Activated gamma-delta T cell treated with Interleukin-2 at 50 U/mL for 16 hours (primary cell): ENCODE measurements at regions not wholly inside any gene's neighbourhood (a gene's known extent, or its start where the extent isn't known, plus 50 kb on each side); places are given as distances from the start of the nearest gene placed in this dataset.
"Not testable (repeated sequence)": the region's sequence is repeated elsewhere in the genome, so short reads cannot be mapped to it uniquely, and the experiment has no call there.

Experiments used
- DNase-seq: peaks from one replicate; pipeline ENCODE4 v3.0.0-alpha.2; 2020

DNA sequence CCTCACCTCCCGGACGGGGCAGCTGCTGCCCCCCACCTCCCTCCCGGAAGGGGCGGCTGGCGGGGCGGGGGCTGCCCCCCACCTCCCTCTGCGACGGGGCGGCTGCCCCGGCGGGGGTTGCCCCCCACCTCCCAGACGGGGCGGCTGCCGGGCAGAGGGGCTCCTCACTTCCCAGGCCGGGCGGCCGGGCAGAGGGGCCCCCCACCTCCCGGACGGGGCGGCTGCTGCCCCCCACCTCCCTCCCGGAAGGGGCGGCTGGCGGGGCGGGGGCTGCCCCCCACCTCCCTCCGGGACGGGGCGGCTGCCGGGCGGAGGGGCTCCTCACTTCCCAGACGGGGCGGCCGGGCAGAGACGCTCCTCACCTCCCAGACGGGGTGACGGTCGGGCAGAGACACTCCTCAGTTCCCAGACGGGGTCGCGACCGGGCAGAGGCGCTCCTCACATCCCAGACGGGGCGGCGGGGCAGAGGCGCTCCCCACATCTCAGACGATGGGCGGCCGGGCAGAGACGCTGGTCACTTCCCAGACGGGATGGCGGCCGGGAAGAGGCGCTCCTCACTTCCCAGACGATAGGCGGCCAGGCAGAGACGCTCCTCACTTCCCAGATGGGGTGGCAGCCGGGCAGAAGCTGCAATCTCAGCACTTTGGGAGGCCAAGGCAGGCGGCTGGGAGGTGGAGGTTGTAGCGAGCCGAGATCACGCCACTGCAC is 1218.8 kb downstream of the GATA3 start:
- not testable (repeated sequence) for DNase-seq

DNA sequence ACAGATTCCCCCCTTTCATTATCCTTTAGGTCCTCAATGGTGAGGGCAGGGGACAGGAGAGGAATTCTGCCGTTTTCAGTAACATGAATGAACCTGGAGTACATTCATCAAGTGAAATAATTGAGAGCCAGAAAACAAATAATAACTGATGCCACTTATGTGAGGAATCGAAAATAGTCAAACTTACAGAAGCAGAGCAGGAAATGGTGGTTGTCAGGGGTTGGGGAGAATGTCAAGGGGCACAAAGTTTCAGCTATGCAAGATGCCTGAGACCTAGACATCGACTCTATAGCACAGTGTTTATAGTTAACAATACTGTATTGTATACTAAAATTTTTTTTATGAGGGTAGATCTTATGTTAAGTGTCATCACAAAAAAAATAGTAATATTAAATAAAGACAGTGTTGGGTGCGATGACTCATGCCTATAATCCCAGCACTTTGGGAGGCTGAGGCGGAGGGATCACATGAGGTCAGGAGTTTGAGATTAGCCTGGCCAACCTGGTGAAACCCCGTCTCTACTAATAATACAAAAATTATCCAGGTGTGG is 1219.8 kb downstream of the GATA3 start:
- no peak for DNase-seq

DNA sequence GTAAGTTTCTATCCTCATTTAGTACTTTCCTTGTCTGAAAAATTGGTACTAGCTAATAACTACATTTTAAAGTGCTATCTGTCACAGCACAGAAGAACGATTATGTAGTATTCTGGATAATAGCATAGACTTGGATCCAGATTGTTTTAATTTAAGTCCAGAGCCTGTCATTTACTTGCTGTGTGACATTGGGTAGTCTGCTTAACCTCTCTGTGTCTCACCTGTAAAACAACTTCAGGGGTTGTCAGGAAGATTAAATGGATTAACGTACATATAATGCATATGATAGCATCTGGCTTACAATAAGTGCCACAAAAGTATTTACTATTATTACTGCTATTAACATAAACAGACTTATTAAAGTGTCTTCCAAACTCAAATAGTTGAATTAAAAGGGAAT is 1221.4 kb downstream of the GATA3 start:
- no peak for DNase-seq

DNA sequence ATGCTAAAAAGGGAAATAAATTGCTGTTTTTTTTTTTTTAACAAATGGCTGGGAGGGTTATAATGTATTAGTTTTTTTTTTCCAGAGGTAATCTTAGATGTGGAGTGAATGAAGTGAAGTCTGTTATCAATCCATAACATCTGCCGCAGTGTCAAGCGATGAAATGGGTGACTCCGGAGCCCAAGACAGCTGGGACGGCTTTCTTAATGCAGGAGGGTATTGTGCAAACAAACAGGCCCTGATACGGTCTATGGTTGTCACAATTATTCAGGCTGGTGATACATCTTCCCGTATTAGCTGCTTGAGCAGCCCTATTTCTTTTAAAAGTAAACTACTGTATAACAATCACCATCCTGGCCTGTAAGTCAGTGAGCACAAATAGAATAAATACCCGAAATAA is 1231.2 kb downstream of the GATA3 start:
- DNase-seq, result no peak

DNA sequence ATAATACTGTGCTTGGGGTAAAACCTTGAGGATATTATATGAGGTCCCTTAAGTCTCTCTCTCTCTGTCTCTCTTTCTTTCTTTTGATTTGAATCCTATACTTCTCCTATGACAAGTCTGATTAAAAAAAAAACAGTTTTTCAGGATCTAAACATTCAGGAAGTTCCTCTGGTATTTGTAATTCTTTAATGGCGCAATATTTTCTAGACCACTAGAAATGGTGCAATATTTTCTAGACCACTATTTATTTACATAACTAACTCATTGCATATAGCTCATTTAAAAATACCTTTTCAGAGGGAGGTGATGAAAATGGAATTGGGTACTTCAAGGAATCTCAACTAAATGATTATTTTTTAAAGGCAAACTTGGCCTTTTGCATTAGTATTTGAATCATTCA is 1235.3 kb downstream of the GATA3 start:
- no peak for DNase-seq

DNA sequence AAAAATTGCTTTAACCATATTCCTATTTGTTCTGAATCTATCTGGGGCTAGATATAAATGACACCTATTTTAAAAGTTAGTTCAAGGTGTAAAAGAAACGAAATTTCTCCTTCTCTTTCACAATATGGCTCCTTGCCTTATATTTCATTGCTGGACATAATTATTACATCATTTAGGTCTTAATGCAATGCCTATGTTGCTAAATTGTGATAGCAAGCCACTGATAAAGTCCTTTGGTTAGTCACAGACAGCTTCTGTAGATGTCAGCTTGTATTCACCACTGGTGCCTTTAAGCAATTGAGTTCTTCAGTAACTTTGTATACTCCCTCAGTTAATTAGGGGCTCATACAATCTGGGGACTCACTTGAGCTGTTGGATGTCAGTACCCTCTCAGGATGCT is 1236.6 kb downstream of the GATA3 start:
- DNase-seq, result no peak

DNA sequence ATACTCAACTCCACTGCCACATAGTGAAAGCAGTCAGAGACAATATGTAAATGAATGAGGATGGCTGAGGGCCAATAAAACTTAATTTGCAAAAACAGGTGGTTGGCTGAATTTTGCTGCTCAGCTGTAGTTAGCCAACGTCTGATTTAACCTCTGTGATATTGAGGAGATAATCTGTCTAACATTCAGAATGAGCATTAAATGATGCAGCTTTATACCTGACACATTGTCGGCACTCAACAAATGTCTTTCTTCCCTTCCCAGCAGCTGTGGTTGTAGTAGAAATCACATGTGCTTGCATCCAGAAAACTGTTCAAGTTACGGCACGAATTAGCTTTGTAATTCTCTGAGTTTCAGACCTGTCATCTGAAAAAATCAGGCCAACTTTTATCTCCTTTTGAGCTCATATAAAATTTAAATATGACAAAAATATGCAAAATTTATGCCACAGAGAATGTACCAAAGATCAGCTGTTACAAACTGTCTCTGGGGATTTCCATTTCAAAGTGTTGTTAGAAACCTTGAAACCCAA is 1239.7 kb downstream of the GATA3 start:
- DNase-seq, result no peak

DNA sequence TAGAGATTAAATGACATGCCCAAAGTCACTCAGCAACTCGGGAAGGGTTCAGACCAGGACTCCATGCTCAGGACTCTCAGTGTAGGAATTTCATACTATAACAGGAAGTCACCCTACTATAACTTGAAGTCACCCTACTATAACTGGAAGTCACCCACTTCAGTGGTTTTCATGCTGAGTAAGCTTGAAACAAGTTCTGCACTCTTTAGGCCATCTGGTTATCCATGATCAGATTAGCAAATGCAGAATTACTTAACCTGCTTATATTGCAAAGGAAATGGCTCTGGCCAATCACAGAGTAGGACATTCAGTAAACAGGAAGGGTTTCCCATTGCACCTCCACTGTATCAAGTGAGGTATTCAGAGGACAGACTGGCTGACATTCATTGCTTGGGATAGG is 1240.4 kb downstream of the GATA3 start:
- no peak for DNase-seq

DNA sequence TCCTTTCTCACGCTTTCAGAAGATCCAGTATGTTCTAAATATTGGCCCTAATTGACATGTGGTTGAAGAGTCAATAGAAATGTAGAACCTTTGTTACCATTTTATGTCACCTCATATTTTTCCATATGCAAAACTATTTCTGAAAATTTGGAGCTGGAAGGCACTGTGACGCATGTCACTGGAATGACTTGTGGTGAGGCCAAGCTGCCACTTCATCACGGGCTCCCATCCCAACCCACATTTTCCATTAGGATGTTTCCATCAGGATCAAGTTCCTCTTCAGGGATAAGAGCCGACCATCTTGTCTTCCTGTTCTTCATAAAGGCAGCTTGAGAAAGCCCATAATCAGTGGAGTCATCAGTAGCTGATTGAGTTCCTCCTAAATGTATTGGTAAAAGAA is 1241.7 kb downstream of the GATA3 start:
- DNase-seq, result no peak

DNA sequence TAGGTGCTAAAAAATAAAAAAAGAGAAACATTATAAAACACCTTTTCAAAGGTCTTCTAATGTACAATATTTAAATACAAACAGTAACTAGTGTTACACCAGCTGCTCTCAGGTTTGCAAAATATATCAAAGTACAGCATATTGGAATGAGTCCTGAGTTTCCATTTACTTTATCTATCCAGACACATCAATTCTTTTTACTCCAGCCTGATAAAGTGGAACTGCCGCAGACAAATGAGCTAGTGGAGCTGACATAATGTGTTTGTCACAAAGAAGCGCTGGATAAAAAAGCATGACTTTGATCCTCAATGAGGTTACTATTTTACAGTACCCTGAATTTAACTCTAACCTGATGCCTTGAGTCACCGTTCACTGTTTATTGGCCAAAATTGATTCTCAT is 1243.1 kb downstream of the GATA3 start:
- DNase-seq, result no peak

DNA sequence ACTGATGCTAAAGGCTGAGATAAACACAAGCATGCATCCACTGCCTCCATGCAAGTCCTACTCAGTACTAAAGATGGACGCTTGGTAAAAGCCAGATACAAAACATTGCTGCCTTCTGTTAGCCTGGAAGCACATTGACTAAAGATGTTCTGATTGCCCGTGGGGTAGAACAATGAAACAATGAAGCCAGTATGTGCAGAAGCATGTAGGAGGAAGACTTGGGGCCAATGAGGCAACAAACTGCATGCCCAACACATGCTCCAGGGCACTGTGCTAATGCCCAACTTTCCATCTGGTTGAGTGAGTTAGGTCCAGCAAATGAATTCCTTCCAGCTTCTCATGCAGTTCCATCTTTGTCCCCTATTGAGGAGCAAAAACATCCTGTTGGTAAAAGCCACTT is 1245.5 kb downstream of the GATA3 start:
- no peak for DNase-seq

DNA sequence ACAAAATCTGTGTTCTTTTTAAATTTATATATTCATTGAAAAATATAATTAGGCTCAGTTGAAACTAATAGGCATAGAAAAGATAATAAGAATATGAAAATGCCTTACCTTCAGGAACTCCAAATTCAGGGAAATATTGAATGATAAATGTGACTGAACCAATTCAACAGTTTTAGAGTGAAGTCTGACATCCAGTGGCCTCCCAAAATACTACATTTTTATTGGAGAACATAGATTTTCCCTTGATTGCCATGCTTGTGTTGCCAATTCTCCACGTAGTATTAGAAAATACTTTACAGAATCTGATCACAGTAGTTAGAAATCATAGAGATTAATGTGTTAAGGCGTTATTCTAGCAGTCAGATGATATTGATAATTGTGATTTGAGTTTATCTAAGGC is 1246.7 kb downstream of the GATA3 start:
- DNase-seq, result no peak

DNA sequence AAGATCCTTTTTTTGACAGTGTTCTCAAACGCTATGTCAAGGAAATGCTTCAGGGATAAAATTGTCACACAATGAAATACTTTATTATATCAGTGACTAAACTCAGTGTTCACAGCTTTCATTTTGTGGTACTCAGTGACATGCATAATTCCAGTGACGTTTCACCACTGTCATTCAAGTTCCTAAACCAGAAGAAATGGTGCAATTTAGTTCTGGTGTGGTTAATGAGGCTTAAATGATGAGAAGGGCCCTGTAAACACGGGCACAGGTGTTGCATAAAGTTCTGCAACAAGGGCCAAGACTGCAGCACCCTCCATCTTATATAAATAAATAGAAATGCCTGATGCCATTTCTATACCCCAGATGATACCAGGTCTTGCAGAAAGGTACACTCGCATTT is 1247.1 kb downstream of the GATA3 start:
- no peak for DNase-seq

DNA sequence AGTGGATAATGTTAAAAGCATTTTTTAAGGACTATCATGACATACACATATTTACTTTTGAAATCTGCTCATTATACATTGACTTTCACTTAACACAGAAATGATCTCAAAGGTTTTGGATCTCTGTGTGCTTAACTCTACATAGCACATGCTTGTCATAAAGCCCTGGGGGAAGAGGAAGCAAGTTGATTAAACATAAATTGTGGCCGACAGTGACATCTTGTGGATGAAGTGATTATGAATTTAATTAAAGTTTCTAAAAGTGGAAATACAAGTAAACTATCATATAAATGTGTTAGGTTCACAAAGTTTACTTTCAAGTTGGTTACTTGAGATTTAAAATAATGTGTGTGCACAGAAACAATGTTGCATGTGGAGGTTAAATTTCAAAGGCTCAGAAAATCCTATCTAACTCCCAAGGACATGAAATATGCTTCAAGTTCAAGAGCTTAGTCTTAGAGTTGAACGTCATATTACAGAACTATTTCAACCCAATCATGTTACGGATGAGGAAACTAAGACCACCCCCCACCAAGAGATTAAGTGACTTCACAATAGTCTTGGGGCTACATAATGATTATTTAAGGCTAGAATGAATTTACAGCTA is 1247.8 kb downstream of the GATA3 start:
- peak; percentile 5 for DNase-seq

DNA sequence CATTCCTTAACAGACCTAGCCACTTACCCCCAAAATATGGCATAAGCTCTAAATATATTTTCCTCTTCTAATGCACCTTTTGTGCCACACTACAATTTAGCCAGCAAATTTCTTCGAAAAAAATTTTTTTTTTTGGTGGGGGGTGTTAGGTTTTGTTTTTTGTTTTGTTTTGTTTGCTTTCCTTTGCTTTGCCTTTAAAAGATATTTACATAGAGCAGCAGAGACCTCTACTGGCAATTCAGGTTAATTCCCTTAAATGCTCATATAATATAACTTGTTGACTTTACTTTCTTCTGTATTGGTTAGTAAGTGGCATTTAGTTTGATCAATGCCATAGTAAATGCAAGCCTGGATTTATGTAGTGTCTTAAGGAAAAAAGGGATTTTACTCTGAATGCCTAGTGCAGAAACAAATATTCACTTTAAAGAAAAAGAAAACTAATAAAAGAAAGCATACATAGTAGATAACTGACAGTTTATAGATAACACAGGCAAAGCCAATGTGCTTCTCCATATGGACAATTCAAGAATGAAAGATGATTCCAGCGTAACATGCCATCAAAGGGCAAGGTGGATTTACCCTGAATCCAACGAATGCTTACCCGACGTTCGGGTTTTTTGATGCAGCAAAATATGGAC is 1250.6 kb downstream of the GATA3 start:
- no peak for DNase-seq

DNA sequence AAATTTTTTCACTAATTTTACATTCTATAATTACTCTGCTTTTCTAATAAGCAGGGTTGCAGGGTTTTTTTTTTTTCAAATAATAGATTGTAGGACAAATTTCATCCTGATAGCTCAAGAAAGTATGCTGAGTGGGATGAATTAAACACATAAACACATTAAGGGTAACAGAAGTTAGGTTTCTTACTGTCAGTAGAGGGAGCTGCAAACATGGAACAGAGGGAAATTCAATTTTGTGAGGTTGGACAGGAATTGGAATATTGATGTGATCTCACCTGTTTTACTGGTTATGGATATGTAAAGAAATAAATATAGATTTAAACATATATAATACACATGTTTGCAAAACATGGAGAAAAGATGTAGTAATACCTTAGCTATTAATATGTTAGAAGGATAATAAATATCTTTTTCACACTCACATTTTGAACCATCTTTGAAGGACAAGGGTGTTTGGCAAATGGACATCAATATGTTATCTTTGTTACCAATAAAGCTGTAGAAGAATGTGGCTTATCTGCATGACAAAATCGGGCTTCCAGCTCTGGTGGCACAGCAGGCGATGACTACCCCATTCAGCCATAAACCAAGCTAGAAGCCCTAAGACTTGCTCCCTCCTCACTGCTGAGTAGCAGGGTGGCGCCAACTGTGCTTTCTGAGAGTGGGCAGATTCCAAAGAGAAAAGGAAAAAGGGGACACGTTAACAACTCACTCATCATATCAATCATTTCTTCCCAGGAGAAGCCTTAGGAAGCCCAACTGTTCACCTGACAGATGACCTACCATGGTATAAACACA is 1257.4 kb downstream of the GATA3 start:
- DNase-seq, result no peak

DNA sequence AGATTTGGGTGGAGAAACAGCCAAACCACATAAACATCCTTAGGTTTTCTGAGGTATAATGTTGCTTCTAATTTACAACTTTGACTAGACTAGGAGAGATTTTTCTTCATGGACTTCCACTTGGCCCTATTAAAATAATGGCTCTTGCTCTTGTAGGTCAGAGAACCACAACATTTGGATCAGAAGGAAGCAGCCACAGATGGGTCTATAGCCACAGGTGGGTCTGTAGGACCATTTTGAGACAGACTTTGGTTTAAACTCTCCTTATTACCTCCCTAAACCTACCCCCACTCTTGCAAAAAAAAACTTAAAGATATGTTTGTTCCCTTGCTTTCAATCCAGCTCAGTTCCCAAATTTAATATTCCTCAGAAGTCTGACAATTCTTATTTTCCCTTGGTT is 1260.8 kb downstream of the GATA3 start:
- no peak for DNase-seq

DNA sequence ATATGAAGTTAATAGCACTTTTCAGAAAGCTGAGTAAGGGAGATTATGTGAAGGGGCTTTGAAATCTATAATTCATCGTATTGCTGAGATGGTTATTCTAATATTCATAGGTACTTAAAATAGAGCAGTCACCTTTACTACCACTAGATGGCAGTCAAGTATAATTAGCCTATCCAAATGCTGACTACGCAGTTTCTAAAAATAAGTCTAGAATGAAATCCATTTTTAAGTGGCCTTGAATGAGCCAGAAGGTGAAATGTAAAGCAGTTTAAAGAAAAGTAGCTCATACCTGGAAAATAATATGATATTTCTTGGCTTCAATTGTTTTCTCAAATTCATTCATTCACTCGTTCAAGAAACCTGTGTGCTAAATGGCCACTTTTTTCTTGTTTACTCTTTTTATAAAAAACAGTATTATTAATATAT is 1277.1 kb downstream of the GATA3 start:
- no peak for DNase-seq

DNA sequence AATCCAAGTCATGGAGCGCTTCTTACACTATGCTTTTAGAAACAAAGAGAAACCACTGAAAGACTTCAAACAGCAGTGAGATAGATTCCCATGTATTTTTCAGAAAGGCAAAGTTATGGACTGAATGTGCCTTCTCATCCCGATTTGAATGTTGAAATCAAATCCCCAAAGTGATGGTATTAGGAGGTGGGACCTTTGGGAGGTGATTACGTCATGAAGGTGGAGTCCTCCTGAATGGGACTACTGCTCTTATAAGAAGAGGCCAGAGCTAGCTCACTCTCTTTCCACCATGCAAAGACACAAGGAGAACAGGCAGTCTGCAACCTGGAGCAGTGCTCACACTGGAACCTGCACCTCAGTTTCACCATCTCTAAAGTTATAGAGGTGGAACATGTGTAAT is 1279.8 kb downstream of the GATA3 start:
- DNase-seq, result no peak

DNA sequence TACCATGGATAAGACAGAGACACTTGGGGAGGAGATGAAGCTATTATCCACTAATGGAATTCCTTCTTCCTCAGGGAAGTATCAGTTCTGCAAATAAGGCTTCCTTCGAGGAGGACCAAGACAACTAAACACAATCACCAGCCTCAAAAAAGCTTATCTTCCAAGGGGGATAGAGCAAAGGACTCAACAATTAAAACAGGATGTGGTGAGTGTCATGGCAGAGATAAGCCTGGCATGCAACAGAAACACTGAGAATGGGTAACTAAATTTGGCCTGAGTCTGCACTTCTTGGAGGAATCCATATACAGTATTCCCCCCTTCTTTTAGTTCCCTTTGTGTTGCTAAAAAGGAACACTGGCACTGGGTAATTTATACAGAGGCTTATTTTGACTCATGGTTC is 1285.2 kb downstream of the GATA3 start:
- no peak for DNase-seq

DNA sequence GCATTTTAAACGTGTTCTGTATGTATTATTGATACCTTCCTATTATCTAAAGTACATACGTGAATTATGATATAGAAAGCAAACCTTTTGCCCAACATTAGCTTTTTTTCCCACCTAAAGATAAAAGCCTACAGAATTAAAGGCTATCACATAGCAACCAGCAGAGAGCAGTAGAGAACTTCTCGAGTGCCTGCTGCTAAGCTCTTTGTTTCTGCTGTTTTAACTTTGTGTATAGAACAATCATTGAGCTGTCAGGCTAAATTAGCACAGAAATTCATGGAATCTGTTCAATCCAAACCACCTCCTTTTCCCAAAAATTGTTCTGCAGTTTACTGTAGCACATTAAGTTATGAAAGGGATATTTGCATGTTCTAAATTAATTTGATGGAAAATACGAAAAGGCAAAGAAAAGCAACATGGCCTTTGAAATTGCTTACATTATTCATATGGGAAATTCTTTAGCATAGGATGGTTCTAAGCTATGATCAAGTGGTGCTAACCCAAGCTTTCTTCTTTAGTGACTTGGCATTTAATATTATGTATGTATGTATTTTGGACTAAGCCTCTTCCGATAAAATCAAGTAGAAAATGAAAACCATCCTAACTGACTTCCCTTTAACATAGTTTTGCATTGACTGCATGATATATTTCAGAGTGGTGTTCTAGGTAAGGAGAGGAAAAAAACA is 1288.5 kb downstream of the GATA3 start:
- DNase-seq, result no peak

DNA sequence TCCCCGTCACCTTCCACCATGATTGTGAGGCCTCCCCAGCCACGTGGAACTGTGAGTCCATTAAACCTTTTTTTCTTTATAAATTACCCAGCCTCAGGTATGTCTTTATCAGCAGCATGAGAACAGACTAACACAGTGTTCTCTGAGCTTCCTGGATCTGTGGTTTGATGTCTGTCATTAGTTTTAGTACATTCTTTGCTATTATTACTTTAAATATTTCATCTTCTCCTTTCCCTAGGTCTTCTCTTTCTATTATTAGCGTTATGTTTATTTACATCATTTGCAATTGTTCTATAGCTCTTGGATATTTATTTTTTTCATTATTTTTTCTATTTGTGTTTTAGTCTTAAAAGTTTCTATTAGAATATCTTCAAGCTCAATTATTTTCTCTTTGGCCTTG is 1293.4 kb downstream of the GATA3 start:
- not testable (repeated sequence) for DNase-seq

DNA sequence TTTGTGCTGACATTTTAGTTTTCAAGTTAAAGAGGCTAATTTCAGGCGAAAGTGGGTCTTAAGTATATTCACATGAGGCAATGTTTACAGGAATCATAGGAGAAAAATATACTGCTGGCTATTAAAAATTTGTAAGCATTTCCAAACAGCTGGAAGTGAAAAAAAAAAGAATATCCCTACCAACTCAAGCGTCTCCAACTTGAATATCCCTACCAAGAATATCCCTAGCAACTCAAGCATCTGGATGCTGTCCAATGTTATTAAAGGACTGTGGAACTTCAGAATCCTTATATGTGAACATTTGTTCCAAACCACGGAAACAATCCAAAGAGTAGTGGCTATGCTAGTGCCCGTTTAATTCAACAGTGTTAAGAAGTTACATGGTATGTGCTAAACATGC is 1303.0 kb downstream of the GATA3 start:
- DNase-seq, result no peak
